HG03060 (cell line): ENCODE measurements at regions not wholly inside any gene's neighbourhood (a gene's known extent, or its start where the extent isn't known, plus 50 kb on each side); places are given as distances from the start of the nearest gene placed in this dataset.

ENCODE experiments used
- ATAC-seq: cut with Tn5 transposase; IDR thresholded peaks from one replicate; pipeline ENCODE4 v1.9.1; 2021; ENCODE audit warnings: low read depth, moderate number of reproducible peaks; ENCODE audit not compliant: unreplicated experiment

- ATAC-seq, result no peak
Observed at GRCh38 chr13:53782488-53782961, 753.9 kb downstream of the OLFM4 start.

GRCh38 chr13:53783471-53783870, 754.9 kb downstream of the OLFM4 start:
- no peak for ATAC-seq

GRCh38 chr13:53788286-53788685, 759.7 kb downstream of the OLFM4 start:
- ATAC-seq, result no peak

GRCh38 chr13:53800011-53800410, 771.4 kb downstream of the OLFM4 start:
- ATAC-seq, result no peak

- ATAC-seq, result no peak
Observed at GRCh38 chr13:53807251-53807834, 778.7 kb downstream of the OLFM4 start.

GRCh38 chr13:53821632-53822031, 793.0 kb downstream of the OLFM4 start:
- ATAC-seq, result no peak

GRCh38 chr13:53822136-53822535, 793.5 kb downstream of the OLFM4 start:
- no peak for ATAC-seq

- ATAC-seq, result no peak
Observed at GRCh38 chr13:53839461-53839860, 810.8 kb downstream of the OLFM4 start.

GRCh38 chr13:53844473-53845146, 816.0 kb downstream of the OLFM4 start:
- no peak for ATAC-seq

- no peak for ATAC-seq
Observed at GRCh38 chr13:53847502-53847901, 818.9 kb downstream of the OLFM4 start.

GRCh38 chr13:53848366-53848961, 819.9 kb downstream of the OLFM4 start:
- no peak for ATAC-seq

- no peak for ATAC-seq
Observed at GRCh38 chr13:53854321-53854720, 825.7 kb downstream of the OLFM4 start.

- ATAC-seq, result no peak
Observed at GRCh38 chr13:53856573-53857195, 828.1 kb downstream of the OLFM4 start.

GRCh38 chr13:53863520-53863919, 834.9 kb downstream of the OLFM4 start:
- ATAC-seq, result no peak

- ATAC-seq, result no peak
Observed at GRCh38 chr13:53873558-53873957, 844.9 kb downstream of the OLFM4 start.

- ATAC-seq, result no peak
Observed at GRCh38 chr13:53878861-53879260, 850.2 kb downstream of the OLFM4 start.

- ATAC-seq, result no peak
Observed at GRCh38 chr13:53885997-53886396, 857.4 kb downstream of the OLFM4 start.

GRCh38 chr13:53890696-53891095, 862.1 kb downstream of the OLFM4 start:
- no peak for ATAC-seq

GRCh38 chr13:53901593-53901992, 873.0 kb downstream of the OLFM4 start:
- no peak for ATAC-seq

- no peak for ATAC-seq
Observed at GRCh38 chr13:53907891-53908290, 879.3 kb downstream of the OLFM4 start.

GRCh38 chr13:53920916-53921315, 892.3 kb downstream of the OLFM4 start:
- no peak for ATAC-seq
